SU-DHL-6 (cell line): ENCODE measurements at regions not wholly inside any gene's neighbourhood (a gene's known extent, or its start where the extent isn't known, plus 50 kb on each side); places are given as distances from the start of the nearest gene placed in this dataset.

Source experiments
- H2AFZ ChIP-seq: fragments of 200-600 bp; sonication (generic); 2 replicates; pipeline ENCODE4 v1.6.1; 2014; ENCODE audit warnings: low read depth, mild to moderate bottlenecking, moderate library complexity, mixed read lengths, antibody characterized with exemption, low read length; ENCODE audit not compliant: severe bottlenecking
- H3F3A ChIP-seq: fragments of 200-600 bp; shearing (Covaris generic); 2 replicates; pipeline ENCODE4 v1.6.0; 2016; ENCODE audit warnings: antibody characterized with exemption, mild to moderate bottlenecking; ENCODE audit not compliant: insufficient read depth
- H3K27ac ChIP-seq: fragments of 200-600 bp; sonication (generic); 2 replicates; pipeline ENCODE4 v1.5.1; 2016; ENCODE audit warnings: low read depth, mild to moderate bottlenecking, low read length, moderate library complexity, mixed read lengths
- H3K27me3 ChIP-seq: fragments of 200-600 bp; sonication (generic), shearing (Covaris generic); 2 replicates; pipeline ENCODE4 v1.6.0; 2014; ENCODE audit warnings: mild to moderate bottlenecking, low read length
- H3K36me3 ChIP-seq: fragments of 200-600 bp; sonication (generic); 2 replicates; pipeline ENCODE4 v1.6.1; 2014; ENCODE audit warnings: mild to moderate bottlenecking, low read length, mixed read lengths
- H3K4me2 ChIP-seq: fragments of 300-600, 200-600 bp; shearing (Covaris generic), sonication (generic); 2 replicates; pipeline ENCODE4 v1.6.0; 2014; ENCODE audit warnings: low read length, low read depth, mild to moderate bottlenecking; ENCODE audit not compliant: poor library complexity, severe bottlenecking
- H3K4me3 ChIP-seq: fragments of 200-600 bp; sonication (generic); 2 replicates; pipeline ENCODE4 v1.5.1; 2014; ENCODE audit warnings: antibody characterized with exemption, low read length, mild to moderate bottlenecking, mixed read lengths; ENCODE audit not compliant: insufficient read depth, poor library complexity, severe bottlenecking
- H3K79me2 ChIP-seq: fragments of 200-600 bp; sonication (generic); 2 replicates; pipeline ENCODE4 v1.6.1; 2014; ENCODE audit warnings: mild to moderate bottlenecking, low read length, moderate library complexity; ENCODE audit not compliant: insufficient read depth
- H3K9ac ChIP-seq: fragments of 200-600 bp; sonication (generic); 2 replicates; pipeline ENCODE4 v1.7.0; 2014; ENCODE audit warnings: mild to moderate bottlenecking, low read length
- H3K9me2 ChIP-seq: fragments of 200-600 bp; sonication (generic); replicated peaks from 2 replicates; pipeline ENCODE4 v1.6.1; 2014; ENCODE audit warnings: low read length; ENCODE audit not compliant: insufficient read depth
- H3K9me3 ChIP-seq: fragments of 200-600 bp; sonication (generic); 2 replicates; pipeline ENCODE4 v1.6.1; 2014; ENCODE audit warnings: low read length, mixed read lengths; ENCODE audit not compliant: insufficient read depth
- H4K20me1 ChIP-seq: fragments of 200-600 bp; sonication (generic); 2 replicates; pipeline ENCODE4 v1.6.1; 2014; ENCODE audit warnings: low read depth, mild to moderate bottlenecking, antibody characterized with exemption, low read length, moderate library complexity, mixed read lengths
- CTCF ChIP-seq: fragments of 200-600 bp; sonication (generic); IDR thresholded peaks from one replicate; pipeline ENCODE4 v1.5.1; 2017; ENCODE audit warnings: antibody characterized with exemption, mild to moderate bottlenecking, low read length, moderate library complexity; ENCODE audit not compliant: insufficient read depth, poor library complexity, severe bottlenecking
- EZH2phosphoT487 ChIP-seq: fragments of 200-600 bp; sonication (generic), shearing (Covaris generic); conservative IDR thresholded peaks from 2 replicates; pipeline ENCODE4 v1.6.1; 2018; ENCODE audit warnings: mild to moderate bottlenecking, antibody characterized with exemption, low read length, moderate library complexity, mixed read lengths

GRCh38 chr9:13001989-13002580 is 227.3 kb downstream of the LURAP1L start:
- no peak overlapping the region for H3K27ac ChIP-seq
- H3K79me2 ChIP-seq: no peaks in the 10 kb centered on the region
- no peaks in the 10 kb centered on the region for H3K9me2 ChIP-seq
- no peaks in the 10 kb centered on the region for H3K9me3 ChIP-seq
- no peak overlapping the region for H2AFZ ChIP-seq
- no peaks in the 10 kb centered on the region for H4K20me1 ChIP-seq
- no peaks in the 10 kb centered on the region for H3K27me3 ChIP-seq
- no peak overlapping the region for H3K9ac ChIP-seq
- no peaks in the 10 kb centered on the region for H3F3A ChIP-seq
- H3K4me2 ChIP-seq: no peak overlapping the region
- no peaks in the 10 kb centered on the region for H3K36me3 ChIP-seq
- H3K4me3 ChIP-seq: no peak overlapping the region
- TF ChIP-seq CTCF: no peak
- TF ChIP-seq EZH2phosphoT487: no peak

- Histone ChIP-seq H3K9me2 (no peaks in the 10 kb centered on the region), H3K27ac (no peak overlapping the region), H3K4me3 (no peak overlapping the region), H3K4me2 (no peak overlapping the region), H3K27me3 (no peaks in the 10 kb centered on the region), H3K9ac (no peak overlapping the region), H4K20me1 (no peaks in the 10 kb centered on the region), H3K79me2 (no peaks in the 10 kb centered on the region), H3F3A (no peaks in the 10 kb centered on the region), H2AFZ (no peak overlapping the region), H3K36me3 (no peaks in the 10 kb centered on the region), H3K9me3 (no peaks in the 10 kb centered on the region)
- TF ChIP-seq EZH2phosphoT487 (no peak), CTCF (no peak)
These were observed 227.9 kb downstream of the LURAP1L start for GRCh38 chr9:13002740-13003139.

GRCh38 chr9:13009871-13010270 is 235.1 kb downstream of the LURAP1L start:
- no peaks in the 10 kb centered on the region for H3K9me2 ChIP-seq
- H3K9me3 ChIP-seq: no peaks in the 10 kb centered on the region
- no peak overlapping the region for H3K27ac ChIP-seq
- H2AFZ ChIP-seq: no peak overlapping the region
- no peaks in the 10 kb centered on the region for H3F3A ChIP-seq
- H4K20me1 ChIP-seq: no peaks in the 10 kb centered on the region
- no peak for TF ChIP-seq CTCF
- TF ChIP-seq EZH2phosphoT487: no peak
- no peaks in the 10 kb centered on the region for H3K79me2 ChIP-seq
- H3K27me3 ChIP-seq: no peaks in the 10 kb centered on the region
- H3K9ac ChIP-seq: no peak overlapping the region
- no peaks in the 10 kb centered on the region for H3K36me3 ChIP-seq
- no peak overlapping the region for H3K4me3 ChIP-seq
- H3K4me2 ChIP-seq: no peak overlapping the region
